Tibial nerve (tissue), 4 donors: ENCODE measurements at regions not wholly inside any gene's neighbourhood (a gene's known extent, or its start where the extent isn't known, plus 50 kb on each side); places are given as distances from the start of the nearest gene placed in this dataset.

ENCODE experiments used
- DNase-seq, 2 donors: peaks; one replicate each; pipeline ENCODE4 v3.0.0-alpha.2; 2019; ENCODE audit warnings: low spot score in 2 of 2
- H3K27ac ChIP-seq, 4 donors: fragments of 200-600 bp; sonication (generic) in 3 of 4; one replicate each; pipeline ENCODE4 v1.5.1; 2017 to 2019; ENCODE audit warnings: mild to moderate bottlenecking in 1 of 4
- H3K27me3 ChIP-seq, 2 donors: fragments of 200-600 bp; sonication (generic) in 1 of 2; one replicate each; pipeline versions ENCODE4 v1.5.1 to v1.6.0; 2017 to 2019
- H3K36me3 ChIP-seq, 3 donors: fragments of 200-600 bp; sonication (generic); one replicate each; pipeline ENCODE4 v1.5.1; 2018 to 2019
- H3K4me1 ChIP-seq, 4 donors: fragments of 200-600 bp; sonication (generic) in 3 of 4; one replicate each; pipeline ENCODE4 v1.5.1; 2017 to 2019
- H3K4me3 ChIP-seq, 4 donors: fragments of 200-600 bp; sonication (generic) in 3 of 4; one replicate each; pipeline ENCODE4 v1.5.1; 2017 to 2019; ENCODE audit warnings: mild to moderate bottlenecking in 1 of 4, moderate library complexity in 1 of 4
- H3K9me3 ChIP-seq, 4 donors: fragments of 200-600 bp; sonication (generic) in 3 of 4; one replicate each; pipeline ENCODE4 v1.5.1; 2017 to 2019
- CTCF ChIP-seq, 5 experiments: fragments of 200-600 bp in 3 of 5; fragments of 450-650 bp in 2 of 5; sonication (generic) in 3 of 5; IDR thresholded peaks; one replicate each; pipeline ENCODE4 v1.5.1; 2016 to 2019; ENCODE audit warnings: antibody characterized with exemption in 5 of 5, mild to moderate bottlenecking in 3 of 5, moderate library complexity in 2 of 5
- EP300 ChIP-seq, 2 donors: sonication (generic); formaldehyde crosslinking; IDR thresholded peaks; one replicate each; pipeline ENCODE4 v1.6.1; 2017; ENCODE audit warnings: antibody characterized with exemption in 2 of 2, mild to moderate bottlenecking in 1 of 2
- POLR2A ChIP-seq, 2 donors: fragments of 450-650 bp; IDR thresholded peaks; one replicate each; pipeline ENCODE4 v1.6.1; 2017; ENCODE audit warnings: antibody characterized with exemption in 2 of 2, mild to moderate bottlenecking in 2 of 2, moderate library complexity in 2 of 2
- WGBS, 2 donors: methylation state at CpG; one replicate each; pipeline ENCODE4 v1.1.5; 2018; 5-methylcytosine and 5-hydroxymethylcytosine counted together

- Histone ChIP-seq H3K27ac (no peak overlapping the region), H3K9me3 (no peaks in the 10 kb centered on the region), H3K36me3 (no peaks in the 10 kb centered on the region), H3K4me1 (peaks cover 0 to 15% (median 2%) of the 10 kb centered on the region in 4 donors), H3K27me3 (no peaks in the 10 kb centered on the region), H3K4me3 (no peak overlapping the region)
- TF ChIP-seq EP300 (IDR thresholded peaks at IDR 0.05) (no peak), POLR2A (IDR thresholded peaks at IDR 0.05) (no peak), CTCF (IDR thresholded peaks at IDR 0.05) (no peak)
- WGBS, 2 donors: 83 to 85% methylated on average over 16 of the region's 16 CpGs
- no peak for DNase-seq
Measured at GRCh38 chr9:113650207-113651131, 186.9 kb downstream of the RGS3 start.

- 95 to 98% methylated on average over 2 to 3 of the region's 3 CpGs for WGBS, 2 donors
- no peaks in the 10 kb centered on the region for H3K36me3 ChIP-seq
- H3K4me1 ChIP-seq: peaks cover 0 to 19% (median 2%) of the 10 kb centered on the region in 4 donors
- H3K4me3 ChIP-seq: no peak overlapping the region
- H3K27me3 ChIP-seq: no peaks in the 10 kb centered on the region
- no peak for DNase-seq
- no peaks in the 10 kb centered on the region for H3K9me3 ChIP-seq
- TF ChIP-seq EP300 (IDR thresholded peaks at IDR 0.05) (no peak), CTCF (IDR thresholded peaks at IDR 0.05) (no peak), POLR2A (IDR thresholded peaks at IDR 0.05) (no peak)
- no peak overlapping the region for H3K27ac ChIP-seq
Measured at GRCh38 chr9:113651896-113652295, 188.4 kb downstream of the RGS3 start.

DNA sequence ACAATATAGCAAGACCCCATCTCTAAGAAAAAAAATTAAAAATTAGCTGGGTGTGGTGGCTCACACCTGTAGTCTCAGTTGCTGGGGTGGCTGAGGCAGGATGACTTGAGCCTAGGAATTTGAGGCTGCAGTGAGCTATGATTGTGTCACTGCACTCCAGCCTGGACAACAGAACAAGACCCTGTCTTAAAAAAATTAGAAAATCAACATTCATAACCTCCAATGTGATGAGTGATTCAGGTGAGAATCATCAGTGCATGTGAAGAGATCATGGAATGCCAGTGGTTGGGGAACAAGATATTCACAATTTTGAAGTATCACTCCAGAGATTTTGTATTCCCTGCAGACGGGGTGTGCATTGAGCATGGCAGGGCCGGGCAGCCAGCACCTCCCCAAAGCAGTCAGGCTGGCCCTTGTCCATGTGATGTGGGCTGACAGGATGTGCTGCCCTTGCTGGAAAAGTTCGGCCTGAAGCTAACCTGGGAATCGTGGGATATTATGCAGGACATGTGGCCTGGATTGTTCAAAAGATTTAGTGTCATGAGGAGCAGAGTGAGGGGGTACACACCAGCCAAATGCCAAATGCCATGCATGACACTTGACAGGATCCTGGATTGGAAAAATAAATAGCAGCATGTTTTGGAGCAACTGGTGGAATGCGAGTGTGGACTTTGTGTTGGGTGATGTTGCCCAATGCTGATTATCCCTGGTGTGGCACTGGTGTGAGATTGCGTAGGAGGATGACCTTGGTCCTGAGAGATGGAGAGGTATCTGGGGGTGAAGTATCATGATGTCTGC, 189.0 kb downstream of the RGS3 start:
- WGBS, 2 donors: 79 to 83% methylated on average over 6 of the region's 6 CpGs
- H3K9me3 ChIP-seq: no peaks in the 10 kb centered on the region
- peaks cover 0 to 19% (median 2%) of the 10 kb centered on the region in 4 donors for H3K4me1 ChIP-seq
- no peak for TF ChIP-seq CTCF (IDR thresholded peaks at IDR 0.05)
- TF ChIP-seq EP300 (IDR thresholded peaks at IDR 0.05): no peak
- TF ChIP-seq POLR2A (IDR thresholded peaks at IDR 0.05): no peak
- no peaks in the 10 kb centered on the region for H3K36me3 ChIP-seq
- DNase-seq: no peak
- H3K4me3 ChIP-seq: no peak overlapping the region
- H3K27me3 ChIP-seq: no peaks in the 10 kb centered on the region
- H3K27ac ChIP-seq: no peak overlapping the region

- Histone ChIP-seq H3K27me3 (no peaks in the 10 kb centered on the region), H3K4me3 (no peak overlapping the region), H3K4me1 (peaks cover 0 to 23% (median 2%) of the 10 kb centered on the region in 4 donors), H3K36me3 (no peaks in the 10 kb centered on the region), H3K27ac (peak overlapping the region in 1 of 4 donors; percentile 20), H3K9me3 (no peaks in the 10 kb centered on the region)
- 79 to 85% methylated on average over 11 of the region's 11 CpGs for WGBS, 2 donors
- no peak for DNase-seq
- TF ChIP-seq CTCF (IDR thresholded peaks at IDR 0.05) (no peak), EP300 (IDR thresholded peaks at IDR 0.05) (no peak), POLR2A (IDR thresholded peaks at IDR 0.05) (no peak)
Measured at GRCh38 chr9:113653746-113654604, 190.4 kb downstream of the RGS3 start.
